Hepatocyte (in vitro differentiated cells): ENCODE measurements at regions not wholly inside any gene's neighbourhood (a gene's known extent, or its start where the extent isn't known, plus 50 kb on each side); places are given as distances from the start of the nearest gene placed in this dataset.

ENCODE experiments used
- EZH2 ChIP-seq: fragments of 200-600 bp; sonication (generic); IDR thresholded peaks from 2 replicates; pipeline ENCODE4 v1.6.1; 2016; ENCODE audit warnings: antibody characterized with exemption, mild to moderate bottlenecking, borderline replicate concordance
- EZH2phosphoT487 ChIP-seq: fragments of 200-600 bp; sonication (generic); IDR thresholded peaks from one replicate; pipeline ENCODE4 v1.6.1; 2018; ENCODE audit warnings: antibody characterized with exemption, mild to moderate bottlenecking, low read depth, moderate library complexity; ENCODE audit not compliant: unreplicated experiment, severe bottlenecking
- TF ChIP-seq, protein P1 (sequence below): fragments of 200-600 bp; sonication (generic); IDR thresholded peaks from 2 replicates; pipeline ENCODE4 v1.5.1; 2016; ENCODE audit warnings: antibody characterized with exemption, mild to moderate bottlenecking; ENCODE audit not compliant: poor library complexity

DNA sequence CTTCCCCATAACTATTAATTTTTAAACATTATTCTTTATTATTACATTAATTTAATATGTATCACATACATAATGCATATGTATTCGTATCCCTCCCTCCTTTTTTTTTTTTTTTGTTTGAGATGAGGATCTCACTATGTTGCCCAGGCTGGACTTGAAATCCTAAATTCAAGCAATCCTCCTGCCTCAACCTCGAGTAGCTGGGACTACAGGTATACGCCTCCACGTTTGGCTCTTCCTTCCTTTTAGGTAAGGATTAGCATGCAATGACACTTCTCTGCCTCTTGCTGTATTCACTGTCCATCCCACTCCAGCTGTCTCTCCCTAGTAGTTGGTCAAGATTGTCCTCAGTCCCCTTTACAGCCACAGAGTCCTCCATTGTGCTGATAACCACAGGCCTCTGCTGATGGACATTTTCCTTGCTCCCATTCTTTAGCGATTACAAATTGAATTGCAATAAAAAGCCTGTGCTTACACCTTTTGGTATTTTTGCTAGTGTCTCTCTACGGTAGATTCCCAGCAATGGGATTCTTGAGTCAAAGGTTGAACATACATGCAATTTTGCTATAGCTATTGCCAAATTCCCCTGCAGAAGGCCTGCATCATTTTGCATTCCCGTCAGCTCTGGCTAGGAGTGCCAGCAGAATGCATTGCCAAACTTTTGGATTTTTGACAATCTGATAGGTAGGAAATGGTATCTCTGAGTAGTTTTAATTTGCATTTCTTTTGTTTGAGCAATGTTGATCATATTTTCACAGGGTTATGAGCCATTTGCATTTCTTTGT lies 156.6 kb downstream of the SMAD6 start:
- TF ChIP-seq, protein P1, sequence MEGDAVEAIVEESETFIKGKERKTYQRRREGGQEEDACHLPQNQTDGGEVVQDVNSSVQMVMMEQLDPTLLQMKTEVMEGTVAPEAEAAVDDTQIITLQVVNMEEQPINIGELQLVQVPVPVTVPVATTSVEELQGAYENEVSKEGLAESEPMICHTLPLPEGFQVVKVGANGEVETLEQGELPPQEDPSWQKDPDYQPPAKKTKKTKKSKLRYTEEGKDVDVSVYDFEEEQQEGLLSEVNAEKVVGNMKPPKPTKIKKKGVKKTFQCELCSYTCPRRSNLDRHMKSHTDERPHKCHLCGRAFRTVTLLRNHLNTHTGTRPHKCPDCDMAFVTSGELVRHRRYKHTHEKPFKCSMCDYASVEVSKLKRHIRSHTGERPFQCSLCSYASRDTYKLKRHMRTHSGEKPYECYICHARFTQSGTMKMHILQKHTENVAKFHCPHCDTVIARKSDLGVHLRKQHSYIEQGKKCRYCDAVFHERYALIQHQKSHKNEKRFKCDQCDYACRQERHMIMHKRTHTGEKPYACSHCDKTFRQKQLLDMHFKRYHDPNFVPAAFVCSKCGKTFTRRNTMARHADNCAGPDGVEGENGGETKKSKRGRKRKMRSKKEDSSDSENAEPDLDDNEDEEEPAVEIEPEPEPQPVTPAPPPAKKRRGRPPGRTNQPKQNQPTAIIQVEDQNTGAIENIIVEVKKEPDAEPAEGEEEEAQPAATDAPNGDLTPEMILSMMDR, result no peak
- TF ChIP-seq EZH2, result no peak
- TF ChIP-seq EZH2phosphoT487, result no peak
